B cell (primary cell): ENCODE measurements at regions not wholly inside any gene's neighbourhood (a gene's known extent, or its start where the extent isn't known, plus 50 kb on each side); places are given as distances from the start of the nearest gene placed in this dataset.

Experiments used
- CTCF ChIP-seq: fragments of 200-600 bp; IDR thresholded peaks from one replicate; pipeline ENCODE4 v1.8.0; 2022; ENCODE audit warnings: antibody characterized with exemption, mild to moderate bottlenecking
- EZH2 ChIP-seq: IDR thresholded peaks from 2 replicates; pipeline ENCODE4 v1.6.1; 2012; ENCODE audit warnings: borderline replicate concordance, low read depth, mild to moderate bottlenecking, moderate library complexity, low read length; ENCODE audit not compliant: insufficient read depth, poor library complexity, severe bottlenecking

- TF ChIP-seq CTCF (no peak), EZH2 (no peak)
These were observed 96.8 kb upstream of the POM121L12 start for GRCh38 chr7:52938455-52939133.
